CD4-positive, alpha-beta T cell (primary cell): ENCODE measurements at regions not wholly inside any gene's neighbourhood (a gene's known extent, or its start where the extent isn't known, plus 50 kb on each side); places are given as distances from the start of the nearest gene placed in this dataset.

Experiments
- ATAC-seq: fragments of 200-7000 bp; cut with Tn5 transposase; one replicate; pipeline ENCODE4 v1.10.0; 2022; ENCODE audit warnings: mild to moderate bottlenecking; ENCODE audit not compliant: poor library complexity
- CTCF ChIA-PET: fragments of 350-600 bp; sonication (Branson Sonifier 250); formaldehyde crosslinking; loops from one replicate; lab custom pipeline; 2021; ENCODE audit warnings: antibody characterized with exemption, inconsistent platforms; lab: Charles Lee
- POLR2A ChIA-PET: fragments of 350-600 bp; sonication (Branson Sonifier 250); formaldehyde crosslinking; loops from one replicate; lab custom pipeline; 2021; ENCODE audit warnings: antibody characterized with exemption, inconsistent platforms; lab: Charles Lee
- DNase-seq, 14 experiments: peaks; one replicate each; pipeline ENCODE4 v3.0.0-alpha.2; 2013 to 2020; ENCODE audit warnings: mixed read lengths in 2 of 14
- H3K27ac ChIP-seq, 2 donors: one replicate each; pipeline versions ENCODE4 v1.5.1 to v1.7.0; 2013; ENCODE audit warnings: low read length in 2 of 2, low read depth in 1 of 2, mild to moderate bottlenecking in 1 of 2
- H3K27me3 ChIP-seq, 2 experiments: 1 replicate in 1 of 2; 2 replicates in 1 of 2; pipeline versions ENCODE4 v1.6.1 to v1.7.0; 2013; ENCODE audit warnings: low read length in 2 of 2, control low read depth in 1 of 2, mild to moderate bottlenecking in 1 of 2, moderate library complexity in 1 of 2; ENCODE audit not compliant: insufficient read depth in 2 of 2, control insufficient read depth in 1 of 2
- H3K36me3 ChIP-seq: one replicate; pipeline ENCODE4 v1.6.1; 2013; ENCODE audit warnings: low read length, control low read depth; ENCODE audit not compliant: insufficient read depth
- H3K4me1 ChIP-seq: one replicate; pipeline ENCODE4 v1.6.1; 2013; ENCODE audit warnings: low read length, control low read depth; ENCODE audit not compliant: insufficient read depth
- H3K4me3 ChIP-seq: one replicate; pipeline ENCODE4 v1.5.1; 2013; ENCODE audit warnings: mild to moderate bottlenecking, low read length, moderate library complexity
- H3K9me3 ChIP-seq, 2 experiments: 1 replicate in 1 of 2; 2 replicates in 1 of 2; pipeline versions ENCODE4 v1.6.1 to v1.7.0; 2013; ENCODE audit warnings: low read length in 2 of 2, mild to moderate bottlenecking in 2 of 2, control low read depth in 1 of 2, moderate library complexity in 1 of 2; ENCODE audit not compliant: control insufficient read depth in 1 of 2, insufficient read depth in 1 of 2
- H3K27ac Mint-ChIP-seq: one replicate; pipeline ENCODE4 v1.8.0; 2020; ENCODE audit warnings: mixed read lengths
- H3K27me3 Mint-ChIP-seq: one replicate; pipeline ENCODE4 v1.8.0; 2021; ENCODE audit warnings: mixed read lengths
- H3K36me3 Mint-ChIP-seq: one replicate; pipeline ENCODE4 v1.8.0; 2021; ENCODE audit warnings: low read depth, mixed read lengths
- H3K4me1 Mint-ChIP-seq: one replicate; pipeline ENCODE4 v1.8.0; 2021; ENCODE audit warnings: low read depth, mixed read lengths
- H3K4me3 Mint-ChIP-seq: one replicate; pipeline ENCODE4 v1.8.0; 2020; ENCODE audit warnings: mild to moderate bottlenecking, mixed read lengths
- H3K9me3 Mint-ChIP-seq: one replicate; pipeline ENCODE4 v1.8.0; 2020; ENCODE audit warnings: mixed read lengths
- intact Hi-C, 2 experiments: fragments of 100-400 bp; cut with DNase I in 1 of 2; cut with micrococcal nuclease in 1 of 2; formaldehyde crosslinking; loops; one replicate each; pipeline versions ENCODE4 v1.15.1 to v1.9.0; 2023 to 2025; cut with DNase I, micrococcal nuclease
- TF ChIP-seq, protein P1 (sequence below): fragments of 200-600 bp; IDR thresholded peaks from one replicate; pipeline ENCODE4 v1.8.0; 2022; ENCODE audit warnings: antibody characterized with exemption, mild to moderate bottlenecking

DNA sequence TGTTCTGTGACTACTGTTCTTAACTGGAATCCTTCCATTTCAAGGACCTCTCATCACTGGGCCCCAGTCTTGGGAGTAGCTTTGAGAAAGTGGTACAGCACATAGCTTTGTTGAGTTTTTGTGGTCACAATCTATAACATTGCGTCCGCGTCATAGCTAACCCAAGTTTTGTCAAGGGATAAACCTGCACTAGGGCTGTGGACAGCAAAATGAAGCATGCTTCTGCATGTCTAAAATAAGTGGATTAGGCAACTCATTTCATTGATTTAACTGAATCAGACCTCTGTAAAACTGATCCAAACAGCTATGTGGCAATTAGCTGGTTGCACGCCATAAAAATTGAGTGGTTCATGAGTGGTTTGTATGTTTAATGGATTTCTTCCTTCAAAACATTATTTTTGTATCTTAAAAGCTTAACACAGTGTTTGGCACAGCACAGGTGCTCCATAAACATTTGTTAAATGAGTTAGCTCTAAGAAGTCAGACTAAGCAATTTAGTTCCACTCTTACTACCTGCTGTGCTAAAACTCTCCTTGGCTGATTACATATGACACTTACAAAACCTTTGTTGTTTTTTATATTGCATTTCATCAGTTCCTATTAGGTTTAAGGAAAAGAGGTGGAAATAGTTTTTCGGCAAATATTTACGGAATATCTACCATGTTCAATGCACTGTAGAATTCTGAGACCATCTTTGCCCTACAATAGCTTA lies 160.3 kb upstream of the ATXN1 start:
- H3K4me1 ChIP-seq: no peaks in the 10 kb centered on the region
- no peak overlapping the region for H3K27ac Mint-ChIP-seq
- H3K4me3 ChIP-seq: no peak overlapping the region
- TF ChIP-seq, protein P1, sequence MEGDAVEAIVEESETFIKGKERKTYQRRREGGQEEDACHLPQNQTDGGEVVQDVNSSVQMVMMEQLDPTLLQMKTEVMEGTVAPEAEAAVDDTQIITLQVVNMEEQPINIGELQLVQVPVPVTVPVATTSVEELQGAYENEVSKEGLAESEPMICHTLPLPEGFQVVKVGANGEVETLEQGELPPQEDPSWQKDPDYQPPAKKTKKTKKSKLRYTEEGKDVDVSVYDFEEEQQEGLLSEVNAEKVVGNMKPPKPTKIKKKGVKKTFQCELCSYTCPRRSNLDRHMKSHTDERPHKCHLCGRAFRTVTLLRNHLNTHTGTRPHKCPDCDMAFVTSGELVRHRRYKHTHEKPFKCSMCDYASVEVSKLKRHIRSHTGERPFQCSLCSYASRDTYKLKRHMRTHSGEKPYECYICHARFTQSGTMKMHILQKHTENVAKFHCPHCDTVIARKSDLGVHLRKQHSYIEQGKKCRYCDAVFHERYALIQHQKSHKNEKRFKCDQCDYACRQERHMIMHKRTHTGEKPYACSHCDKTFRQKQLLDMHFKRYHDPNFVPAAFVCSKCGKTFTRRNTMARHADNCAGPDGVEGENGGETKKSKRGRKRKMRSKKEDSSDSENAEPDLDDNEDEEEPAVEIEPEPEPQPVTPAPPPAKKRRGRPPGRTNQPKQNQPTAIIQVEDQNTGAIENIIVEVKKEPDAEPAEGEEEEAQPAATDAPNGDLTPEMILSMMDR: no peak
- intact Hi-C loops: no loop called here
- no peaks in the 10 kb centered on the region for H3K27me3 ChIP-seq
- ChIA-PET POLR2A (no interaction called here), CTCF (no interaction called here)
- no peaks in the 10 kb centered on the region for H3K36me3 ChIP-seq
- no peak overlapping the region for H3K4me3 Mint-ChIP-seq
- H3K36me3 Mint-ChIP-seq: no peaks in the 10 kb centered on the region
- H3K9me3 Mint-ChIP-seq: no peaks in the 10 kb centered on the region
- H3K27ac ChIP-seq: no peak overlapping the region
- ATAC-seq: no peak
- no peaks in the 10 kb centered on the region for H3K9me3 ChIP-seq
- H3K4me1 Mint-ChIP-seq: no peaks in the 10 kb centered on the region
- peaks cover 3% of the 10 kb centered on the region for H3K27me3 Mint-ChIP-seq
- no peak for DNase-seq

DNA sequence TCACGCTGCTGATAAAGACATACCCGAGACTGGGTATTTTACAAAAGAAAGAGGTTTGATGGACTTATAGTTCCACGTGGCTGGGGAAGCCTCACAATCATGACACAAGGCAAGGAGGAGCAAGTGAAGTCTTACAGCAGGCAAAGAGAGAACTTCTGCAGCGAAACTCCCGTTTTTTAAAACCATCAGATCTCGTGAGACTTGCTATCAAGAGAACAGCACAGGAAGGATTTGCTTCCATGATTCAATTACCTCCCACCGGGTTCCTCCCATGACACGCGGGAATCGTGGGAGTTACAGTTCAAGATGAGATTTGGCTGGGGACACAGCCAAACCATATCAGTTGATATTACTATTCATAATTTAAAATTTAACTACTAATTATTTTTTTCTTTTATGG lies 157.3 kb upstream of the ATXN1 start:
- intact Hi-C loops: no loop called here
- H3K27ac ChIP-seq: no peak overlapping the region
- H3K36me3 ChIP-seq: no peaks in the 10 kb centered on the region
- H3K27me3 ChIP-seq: no peaks in the 10 kb centered on the region
- Mint-ChIP-seq H3K4me1 (no peaks in the 10 kb centered on the region), H3K9me3 (peaks cover 5% of the 10 kb centered on the region), H3K27ac (no peak overlapping the region), H3K36me3 (no peaks in the 10 kb centered on the region), H3K27me3 (peaks cover 3% of the 10 kb centered on the region), H3K4me3 (no peak overlapping the region)
- peaks cover 4 to 9% of the 10 kb centered on the region in 2 experiments for H3K9me3 ChIP-seq
- TF ChIP-seq, protein P1: no peak
- no peak overlapping the region for H3K4me3 ChIP-seq
- POLR2A ChIA-PET: no interaction called here
- no peaks in the 10 kb centered on the region for H3K4me1 ChIP-seq
- DNase-seq (no peak), ATAC-seq (no peak)
- CTCF ChIA-PET: no interaction called here

DNA sequence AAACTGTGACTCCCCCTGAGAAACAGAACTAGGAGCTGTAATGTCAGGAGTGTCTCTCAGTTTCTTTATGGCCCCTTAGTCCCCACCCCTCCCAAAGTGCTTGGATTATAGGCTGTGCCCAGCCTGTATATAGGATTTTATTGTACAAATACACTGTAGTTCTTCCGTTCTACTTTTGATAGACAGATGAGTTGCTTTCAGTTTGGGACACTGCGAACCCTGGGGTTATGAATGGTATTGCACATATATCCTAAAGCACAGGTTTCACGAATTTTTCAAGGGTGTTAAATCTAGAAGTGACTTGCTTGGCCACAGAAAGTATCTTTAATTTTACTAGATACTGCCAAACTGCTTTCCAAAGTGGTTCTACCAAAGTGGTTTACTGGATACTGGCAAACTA lies 152.9 kb upstream of the ATXN1 start:
- TF ChIP-seq, protein P1: no peak
- ATAC-seq (no peak), DNase-seq (no peak)
- peaks cover 9 to 11% of the 10 kb centered on the region in 2 experiments for H3K9me3 ChIP-seq
- CTCF ChIA-PET: no interaction called here
- POLR2A ChIA-PET: no interaction called here
- intact Hi-C loops: no loop called here
- no peak overlapping the region for H3K27ac ChIP-seq
- peaks cover 3% of the 10 kb centered on the region for H3K27me3 Mint-ChIP-seq
- no peak overlapping the region for H3K4me3 Mint-ChIP-seq
- no peak overlapping the region for H3K27ac Mint-ChIP-seq
- H3K36me3 Mint-ChIP-seq: no peaks in the 10 kb centered on the region
- H3K9me3 Mint-ChIP-seq: peaks cover 9% of the 10 kb centered on the region
- no peaks in the 10 kb centered on the region for H3K4me1 ChIP-seq
- no peaks in the 10 kb centered on the region for H3K27me3 ChIP-seq
- H3K4me3 ChIP-seq: no peak overlapping the region
- H3K36me3 ChIP-seq: no peaks in the 10 kb centered on the region
- no peaks in the 10 kb centered on the region for H3K4me1 Mint-ChIP-seq
